ENCODE measurements at regions not wholly inside any gene's neighbourhood (a gene's known extent, or its start where the extent isn't known, plus 50 kb on each side); places are given as distances from the start of the nearest gene placed in this dataset.

- Histone ChIP-seq H3K4me1 (ENCODE audit: control insufficient read depth in 2 of 2, insufficient read depth in 2 of 2, low read length in 2 of 2) (peaks cover 3 to 4% of the 10 kb centered on the region in 2 donors), H3K9ac (ENCODE audit: low read depth in 1 of 2, low read length in 2 of 2) (no peak overlapping the region), H3K27me3 (ENCODE audit: control insufficient read depth in 2 of 2, insufficient read depth in 2 of 2, low read length in 2 of 2) (no peaks in the 10 kb centered on the region), H3K4me3 (ENCODE audit: low read length in 2 of 2) (no peak overlapping the region), H3K27ac (ENCODE audit: low read depth in 2 of 2, low read length in 2 of 2) (no peak overlapping the region), H3K9me3 (ENCODE audit: control insufficient read depth in 2 of 2, low read length in 2 of 2) (no peaks in the 10 kb centered on the region), H3K36me3 (ENCODE audit: control insufficient read depth in 2 of 2, insufficient read depth in 2 of 2, low read length in 2 of 2) (no peaks in the 10 kb centered on the region)
These were observed 66.8 kb downstream of the CRPPA start for GRCh38 chr7:16354573-16354972.

DNA sequence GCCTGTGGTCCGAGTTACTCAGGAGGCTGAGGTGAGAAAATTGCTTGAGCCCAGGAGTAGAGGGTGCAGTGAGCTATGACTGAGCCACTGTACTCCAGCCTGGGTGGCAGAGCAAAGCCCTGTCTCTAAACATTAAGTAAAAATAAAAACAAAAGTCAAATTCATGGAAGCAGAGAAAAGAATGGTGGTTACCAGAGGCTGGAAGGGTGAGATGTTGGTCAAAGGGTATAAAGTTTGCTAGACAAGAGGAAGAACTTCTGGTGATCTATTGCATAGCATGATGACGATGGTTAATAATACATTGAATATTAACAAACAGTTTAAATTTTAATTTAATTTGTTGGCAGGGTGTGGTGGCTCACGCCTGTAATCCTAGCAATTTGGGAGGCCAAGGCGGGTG is 68.1 kb downstream of the CRPPA start:
- H3K9ac ChIP-seq (ENCODE audit: low read depth in 1 of 2, low read length in 2 of 2) = no peak overlapping the region

GRCh38 chr7:16350634-16351033 is 70.7 kb downstream of the CRPPA start:
- Histone ChIP-seq H3K27ac (ENCODE audit: low read depth in 2 of 2, low read length in 2 of 2) (no peak overlapping the region), H3K4me3 (ENCODE audit: low read length in 2 of 2) (no peak overlapping the region), H3K27me3 (ENCODE audit: control insufficient read depth in 2 of 2, insufficient read depth in 2 of 2, low read length in 2 of 2) (no peaks in the 10 kb centered on the region), H3K36me3 (ENCODE audit: control insufficient read depth in 2 of 2, insufficient read depth in 2 of 2, low read length in 2 of 2) (no peaks in the 10 kb centered on the region), H3K9ac (ENCODE audit: low read depth in 1 of 2, low read length in 2 of 2) (no peak overlapping the region), H3K9me3 (ENCODE audit: control insufficient read depth in 2 of 2, low read length in 2 of 2) (no peaks in the 10 kb centered on the region), H3K4me1 (ENCODE audit: control insufficient read depth in 2 of 2, insufficient read depth in 2 of 2, low read length in 2 of 2) (peaks cover 0 to 4% of the 10 kb centered on the region in 2 donors)

More for the DNA sequence above, 68.1 kb downstream of the CRPPA start:
- Histone ChIP-seq H3K27ac (ENCODE audit: low read depth in 2 of 2, low read length in 2 of 2) (no peak overlapping the region), H3K9me3 (ENCODE audit: control insufficient read depth in 2 of 2, low read length in 2 of 2) (no peaks in the 10 kb centered on the region), H3K4me3 (ENCODE audit: low read length in 2 of 2) (no peak overlapping the region), H3K27me3 (ENCODE audit: control insufficient read depth in 2 of 2, insufficient read depth in 2 of 2, low read length in 2 of 2) (no peaks in the 10 kb centered on the region), H3K36me3 (ENCODE audit: control insufficient read depth in 2 of 2, insufficient read depth in 2 of 2, low read length in 2 of 2) (no peaks in the 10 kb centered on the region), H3K4me1 (ENCODE audit: control insufficient read depth in 2 of 2, insufficient read depth in 2 of 2, low read length in 2 of 2) (peaks cover 3 to 4% of the 10 kb centered on the region in 2 donors)

DNA sequence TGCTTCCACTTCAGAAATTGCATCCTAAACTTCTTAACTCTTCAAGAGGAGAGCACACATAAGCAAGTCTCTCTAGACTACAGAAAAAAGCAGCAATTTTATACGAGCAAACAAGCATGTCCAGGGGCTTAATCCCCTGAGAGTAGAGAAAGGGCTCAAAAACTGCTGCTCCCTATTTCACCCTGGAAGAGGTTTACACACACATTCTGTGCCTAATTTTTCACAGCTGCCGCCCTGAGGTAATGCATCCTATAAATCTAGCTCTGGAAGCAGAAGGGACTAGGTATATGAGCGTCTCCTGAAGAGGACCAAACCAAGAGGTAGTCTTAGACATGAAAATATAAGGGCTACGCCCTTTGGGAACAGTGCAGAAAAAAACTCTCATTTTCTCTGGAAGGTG is 73.1 kb downstream of the CRPPA start:
- Histone ChIP-seq H3K4me3 (ENCODE audit: low read length in 2 of 2) (no peak overlapping the region), H3K36me3 (ENCODE audit: control insufficient read depth in 2 of 2, insufficient read depth in 2 of 2, low read length in 2 of 2) (no peaks in the 10 kb centered on the region), H3K27me3 (ENCODE audit: control insufficient read depth in 2 of 2, insufficient read depth in 2 of 2, low read length in 2 of 2) (no peaks in the 10 kb centered on the region), H3K9me3 (ENCODE audit: control insufficient read depth in 2 of 2, low read length in 2 of 2) (peaks cover 3 to 4% of the 10 kb centered on the region in 2 donors), H3K27ac (ENCODE audit: low read depth in 2 of 2, low read length in 2 of 2) (no peak overlapping the region), H3K9ac (ENCODE audit: low read depth in 1 of 2, low read length in 2 of 2) (no peak overlapping the region), H3K4me1 (ENCODE audit: control insufficient read depth in 2 of 2, insufficient read depth in 2 of 2, low read length in 2 of 2) (peaks cover 0 to 8% of the 10 kb centered on the region in 2 donors)

DNA sequence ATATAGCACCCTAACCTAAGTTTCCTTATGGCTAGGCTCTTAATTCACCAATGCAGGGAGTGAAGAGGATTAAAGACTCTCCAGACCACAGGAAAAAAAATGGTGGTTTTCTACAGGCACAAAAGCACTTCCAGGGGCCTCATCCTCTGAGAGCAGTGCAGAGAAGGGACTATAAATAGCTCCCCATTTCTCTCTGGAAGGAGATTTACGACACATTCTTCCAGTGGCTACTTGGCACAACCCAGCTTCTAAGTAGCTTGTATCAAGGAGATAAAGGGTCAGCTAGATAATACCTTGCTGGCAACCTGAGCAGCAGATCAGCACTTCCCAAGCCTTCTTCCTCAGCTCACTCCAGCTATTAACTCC is 73.5 kb downstream of the CRPPA start:
- Histone ChIP-seq H3K4me3 (ENCODE audit: low read length in 2 of 2) (no peak overlapping the region), H3K9ac (ENCODE audit: low read depth in 1 of 2, low read length in 2 of 2) (no peak overlapping the region), H3K36me3 (ENCODE audit: control insufficient read depth in 2 of 2, insufficient read depth in 2 of 2, low read length in 2 of 2) (no peaks in the 10 kb centered on the region), H3K27me3 (ENCODE audit: control insufficient read depth in 2 of 2, insufficient read depth in 2 of 2, low read length in 2 of 2) (no peaks in the 10 kb centered on the region), H3K9me3 (ENCODE audit: control insufficient read depth in 2 of 2, low read length in 2 of 2) (peaks cover 3 to 4% of the 10 kb centered on the region in 2 donors), H3K27ac (ENCODE audit: low read depth in 2 of 2, low read length in 2 of 2) (no peak overlapping the region), H3K4me1 (ENCODE audit: control insufficient read depth in 2 of 2, insufficient read depth in 2 of 2, low read length in 2 of 2) (peaks cover 0 to 8% of the 10 kb centered on the region in 2 donors)

GRCh38 chr7:16347066-16347826 is 74.1 kb downstream of the CRPPA start:
- peaks cover 3 to 4% of the 10 kb centered on the region in 2 donors for H3K9me3 ChIP-seq (ENCODE audit: control insufficient read depth in 2 of 2, low read length in 2 of 2)
- H3K4me3 ChIP-seq (ENCODE audit: low read length in 2 of 2) = no peak overlapping the region
- H3K27me3 ChIP-seq (ENCODE audit: control insufficient read depth in 2 of 2, insufficient read depth in 2 of 2, low read length in 2 of 2) = no peaks in the 10 kb centered on the region
- peaks cover 0 to 8% of the 10 kb centered on the region in 2 donors for H3K4me1 ChIP-seq (ENCODE audit: control insufficient read depth in 2 of 2, insufficient read depth in 2 of 2, low read length in 2 of 2)
- H3K36me3 ChIP-seq (ENCODE audit: control insufficient read depth in 2 of 2, insufficient read depth in 2 of 2, low read length in 2 of 2) = no peaks in the 10 kb centered on the region
- no peak overlapping the region for H3K27ac ChIP-seq (ENCODE audit: low read depth in 2 of 2, low read length in 2 of 2)
- no peak overlapping the region for H3K9ac ChIP-seq (ENCODE audit: low read depth in 1 of 2, low read length in 2 of 2)

- peaks cover 3 to 4% of the 10 kb centered on the region in 2 donors for H3K9me3 ChIP-seq (ENCODE audit: control insufficient read depth in 2 of 2, low read length in 2 of 2)
- no peak overlapping the region for H3K27ac ChIP-seq (ENCODE audit: low read depth in 2 of 2, low read length in 2 of 2)
- H3K4me1 ChIP-seq (ENCODE audit: control insufficient read depth in 2 of 2, insufficient read depth in 2 of 2, low read length in 2 of 2) = peaks cover 0 to 8% of the 10 kb centered on the region in 2 donors
- no peaks in the 10 kb centered on the region for H3K36me3 ChIP-seq (ENCODE audit: control insufficient read depth in 2 of 2, insufficient read depth in 2 of 2, low read length in 2 of 2)
- H3K4me3 ChIP-seq (ENCODE audit: low read length in 2 of 2) = no peak overlapping the region
- H3K9ac ChIP-seq (ENCODE audit: low read depth in 1 of 2, low read length in 2 of 2) = no peak overlapping the region
- H3K27me3 ChIP-seq (ENCODE audit: control insufficient read depth in 2 of 2, insufficient read depth in 2 of 2, low read length in 2 of 2) = no peaks in the 10 kb centered on the region
These were observed 75.1 kb downstream of the CRPPA start for GRCh38 chr7:16345979-16346958.

DNA sequence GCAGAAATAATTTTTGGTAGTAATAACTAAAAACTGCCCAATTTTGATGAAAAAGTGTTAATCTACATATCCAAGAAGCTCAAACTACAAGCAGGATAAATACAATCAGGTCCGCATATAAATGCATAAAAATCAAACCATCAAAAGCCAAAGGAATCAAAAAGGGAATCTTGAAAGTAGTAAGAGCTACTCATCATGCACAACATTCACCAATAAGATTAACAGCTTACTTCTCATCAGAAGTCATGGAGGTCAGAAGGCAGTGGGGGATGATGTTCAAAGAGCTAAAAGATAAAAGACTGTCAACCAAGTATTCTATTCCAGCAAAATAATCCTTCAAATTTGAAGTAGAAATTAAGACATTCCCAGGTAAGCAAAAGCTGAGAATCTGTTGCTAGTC is 76.4 kb downstream of the CRPPA start:
- Histone ChIP-seq H3K9ac (ENCODE audit: low read depth in 1 of 2, low read length in 2 of 2) (no peak overlapping the region), H3K27me3 (ENCODE audit: control insufficient read depth in 2 of 2, insufficient read depth in 2 of 2, low read length in 2 of 2) (no peaks in the 10 kb centered on the region), H3K27ac (ENCODE audit: low read depth in 2 of 2, low read length in 2 of 2) (no peak overlapping the region), H3K36me3 (ENCODE audit: control insufficient read depth in 2 of 2, insufficient read depth in 2 of 2, low read length in 2 of 2) (no peaks in the 10 kb centered on the region), H3K4me1 (ENCODE audit: control insufficient read depth in 2 of 2, insufficient read depth in 2 of 2, low read length in 2 of 2) (peaks cover 0 to 8% of the 10 kb centered on the region in 2 donors), H3K9me3 (ENCODE audit: control insufficient read depth in 2 of 2, low read length in 2 of 2) (peaks cover 3 to 4% of the 10 kb centered on the region in 2 donors), H3K4me3 (ENCODE audit: low read length in 2 of 2) (no peak overlapping the region)

GRCh38 chr7:16343612-16344011 is 77.7 kb downstream of the CRPPA start:
- Histone ChIP-seq H3K27me3 (ENCODE audit: control insufficient read depth in 2 of 2, insufficient read depth in 2 of 2, low read length in 2 of 2) (no peaks in the 10 kb centered on the region), H3K9me3 (ENCODE audit: control insufficient read depth in 2 of 2, low read length in 2 of 2) (peaks cover 3 to 4% of the 10 kb centered on the region in 2 donors), H3K27ac (ENCODE audit: low read depth in 2 of 2, low read length in 2 of 2) (no peak overlapping the region), H3K9ac (ENCODE audit: low read depth in 1 of 2, low read length in 2 of 2) (no peak overlapping the region), H3K4me3 (ENCODE audit: low read length in 2 of 2) (no peak overlapping the region), H3K36me3 (ENCODE audit: control insufficient read depth in 2 of 2, insufficient read depth in 2 of 2, low read length in 2 of 2) (no peaks in the 10 kb centered on the region), H3K4me1 (ENCODE audit: control insufficient read depth in 2 of 2, insufficient read depth in 2 of 2, low read length in 2 of 2) (peaks cover 0 to 8% of the 10 kb centered on the region in 2 donors)

- Histone ChIP-seq H3K4me1 (ENCODE audit: control insufficient read depth in 2 of 2, insufficient read depth in 2 of 2, low read length in 2 of 2) (no peaks in the 10 kb centered on the region), H3K36me3 (ENCODE audit: control insufficient read depth in 2 of 2, insufficient read depth in 2 of 2, low read length in 2 of 2) (no peaks in the 10 kb centered on the region), H3K9me3 (ENCODE audit: control insufficient read depth in 2 of 2, low read length in 2 of 2) (no peaks in the 10 kb centered on the region), H3K4me3 (ENCODE audit: low read length in 2 of 2) (no peak overlapping the region), H3K9ac (ENCODE audit: low read depth in 1 of 2, low read length in 2 of 2) (no peak overlapping the region), H3K27me3 (ENCODE audit: control insufficient read depth in 2 of 2, insufficient read depth in 2 of 2, low read length in 2 of 2) (no peaks in the 10 kb centered on the region), H3K27ac (ENCODE audit: low read depth in 2 of 2, low read length in 2 of 2) (no peak overlapping the region)
These were observed 83.3 kb downstream of the CRPPA start for GRCh38 chr7:16338065-16338464.
